SK-N-SH treated with all-trans-retinoic acid at 6 μM for 48 hours (cell line): ENCODE measurements at regions not wholly inside any gene's neighbourhood (a gene's known extent, or its start where the extent isn't known, plus 50 kb on each side); places are given as distances from the start of the nearest gene placed in this dataset.

Experiments
- ZC3H10 ChIP-seq: fragments of 250-450 bp; sonication (Bioruptor Pico); IDR thresholded peaks from 2 replicates; pipeline ENCODE4 v1.5.1; 2021; ENCODE audit warnings: mild to moderate bottlenecking, moderate library complexity
- ZNF70 ChIP-seq: fragments of 450-650 bp; formaldehyde crosslinking; IDR thresholded peaks from 2 replicates; pipeline ENCODE4 v1.5.0; 2020; ENCODE audit warnings: mild to moderate bottlenecking, moderate library complexity

DNA sequence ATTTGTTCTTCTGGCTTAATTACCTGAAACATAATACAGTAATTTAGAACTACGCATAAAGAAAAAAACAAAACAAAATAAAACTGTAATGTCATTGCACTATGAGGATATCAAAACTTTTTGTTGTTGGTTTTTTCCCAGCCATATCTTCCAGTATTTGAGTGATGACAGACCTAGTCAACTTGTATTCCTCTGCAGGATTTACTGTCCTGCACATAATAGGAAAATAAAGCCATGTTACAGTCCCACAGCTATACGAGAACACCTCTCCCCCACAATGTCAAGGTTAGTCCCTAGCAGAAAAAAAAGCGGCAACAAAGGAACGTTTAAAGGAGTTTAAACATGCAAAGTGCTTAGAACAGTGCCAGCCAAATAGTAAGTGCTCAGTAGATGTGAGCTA lies 55.3 kb upstream of the PRDX6 start:
- TF ChIP-seq ZNF70 (CRISPR knock-in tag) (no peak), ZC3H10 (CRISPR knock-in tag) (no peak)
